ENCODE measurements at regions not wholly inside any gene's neighbourhood (a gene's known extent, or its start where the extent isn't known, plus 50 kb on each side); places are given as distances from the start of the nearest gene placed in this dataset.

GRCh38 chr3:177469216-177469615 is 271.9 kb upstream of the TBL1XR1 start:
- Histone ChIP-seq H3K4me1 (ENCODE audit: control insufficient read depth, low read length) (no peaks in the 10 kb centered on the region), H3K9me2 (replicated peaks; ENCODE audit: control insufficient read depth, low read length) (no peaks in the 10 kb centered on the region), H3K4me3 (ENCODE audit: low read length) (no peak overlapping the region), H3K27me3 (ENCODE audit: control insufficient read depth, low read length) (no peaks in the 10 kb centered on the region), H3K27ac (ENCODE audit: low read depth, low read length) (no peak overlapping the region), H3K4me2 (ENCODE audit: low read length) (no peak overlapping the region), H4K20me1 (ENCODE audit: control insufficient read depth, insufficient read depth, low read depth, low read length) (no peaks in the 10 kb centered on the region), H3F3A (ENCODE audit: control insufficient read depth, insufficient read depth) (no peaks in the 10 kb centered on the region), H3K9me3 (ENCODE audit: control insufficient read depth, insufficient read depth, low read length) (no peaks in the 10 kb centered on the region), H3K36me3 (ENCODE audit: control insufficient read depth, low read length) (no peaks in the 10 kb centered on the region), H3K79me2 (ENCODE audit: control insufficient read depth, low read length) (no peaks in the 10 kb centered on the region)
- no peak for TF ChIP-seq EZH2phosphoT487 (IDR thresholded peaks at IDR 0.05; ENCODE audit: borderline replicate concordance, low read length)
- TF ChIP-seq CTCF (IDR thresholded peaks at IDR 0.05; ENCODE audit: low read depth, low read length, poor library complexity, severe bottlenecking) = no peak

- Histone ChIP-seq H3K27me3 (ENCODE audit: control insufficient read depth, low read length) (no peaks in the 10 kb centered on the region), H3K4me1 (ENCODE audit: control insufficient read depth, low read length) (no peaks in the 10 kb centered on the region), H3K36me3 (ENCODE audit: control insufficient read depth, low read length) (no peaks in the 10 kb centered on the region), H4K20me1 (ENCODE audit: control insufficient read depth, insufficient read depth, low read depth, low read length) (no peaks in the 10 kb centered on the region), H3K4me2 (ENCODE audit: low read length) (no peak overlapping the region), H3K9me2 (replicated peaks; ENCODE audit: control insufficient read depth, low read length) (no peaks in the 10 kb centered on the region), H3K27ac (ENCODE audit: low read depth, low read length) (no peak overlapping the region), H3K9me3 (ENCODE audit: control insufficient read depth, insufficient read depth, low read length) (no peaks in the 10 kb centered on the region), H3K4me3 (ENCODE audit: low read length) (no peak overlapping the region), H3K79me2 (ENCODE audit: control insufficient read depth, low read length) (no peaks in the 10 kb centered on the region), H3F3A (ENCODE audit: control insufficient read depth, insufficient read depth) (no peaks in the 10 kb centered on the region)
- TF ChIP-seq EZH2phosphoT487 (IDR thresholded peaks at IDR 0.05; ENCODE audit: borderline replicate concordance, low read length) (no peak), CTCF (IDR thresholded peaks at IDR 0.05; ENCODE audit: low read depth, low read length, poor library complexity, severe bottlenecking) (no peak)
Measured at GRCh38 chr3:177470197-177470941, 273.1 kb upstream of the TBL1XR1 start.

- no peak overlapping the region for H3K27ac ChIP-seq (ENCODE audit: low read depth, low read length)
- no peaks in the 10 kb centered on the region for H3F3A ChIP-seq (ENCODE audit: control insufficient read depth, insufficient read depth)
- H3K4me2 ChIP-seq (ENCODE audit: low read length) = no peak overlapping the region
- no peak overlapping the region for H3K4me3 ChIP-seq (ENCODE audit: low read length)
- no peaks in the 10 kb centered on the region for H3K4me1 ChIP-seq (ENCODE audit: control insufficient read depth, low read length)
- no peaks in the 10 kb centered on the region for H3K36me3 ChIP-seq (ENCODE audit: control insufficient read depth, low read length)
- H3K27me3 ChIP-seq (ENCODE audit: control insufficient read depth, low read length) = no peaks in the 10 kb centered on the region
- H4K20me1 ChIP-seq (ENCODE audit: control insufficient read depth, insufficient read depth, low read depth, low read length) = no peaks in the 10 kb centered on the region
- no peaks in the 10 kb centered on the region for H3K9me2 ChIP-seq (replicated peaks; ENCODE audit: control insufficient read depth, low read length)
- H3K79me2 ChIP-seq (ENCODE audit: control insufficient read depth, low read length) = no peaks in the 10 kb centered on the region
- no peaks in the 10 kb centered on the region for H3K9me3 ChIP-seq (ENCODE audit: control insufficient read depth, insufficient read depth, low read length)
- no peak for TF ChIP-seq EZH2phosphoT487 (IDR thresholded peaks at IDR 0.05; ENCODE audit: borderline replicate concordance, low read length)
- no peak for TF ChIP-seq CTCF (IDR thresholded peaks at IDR 0.05; ENCODE audit: low read depth, low read length, poor library complexity, severe bottlenecking)
Measured at GRCh38 chr3:177471733-177472480, 274.6 kb upstream of the TBL1XR1 start.
